22Rv1 (cell line): ENCODE measurements at regions not wholly inside any gene's neighbourhood (a gene's known extent, or its start where the extent isn't known, plus 50 kb on each side); places are given as distances from the start of the nearest gene placed in this dataset.
"Not testable (repeated sequence)": the region's sequence is repeated elsewhere in the genome, so short reads cannot be mapped to it uniquely, and the experiment has no call there.

Experiments
- H3K27ac ChIP-seq: fragments of 450-650 bp; 2 replicates; pipeline ENCODE4 v1.5.1; 2017
- CTCF ChIP-seq: fragments of 450-650 bp; IDR thresholded peaks from 2 replicates; pipeline ENCODE4 v1.5.1; 2017; ENCODE audit warnings: mild to moderate bottlenecking
- ZFX ChIP-seq: fragments of 450-650 bp; IDR thresholded peaks from 2 replicates; pipeline ENCODE4 v1.6.1; 2017; ENCODE audit warnings: antibody characterized with exemption, borderline replicate concordance

GRCh38 chr16:29230671-29231096, 175.8 kb downstream of the NPIPB11 start:
- TF ChIP-seq ZFX, result no peak
- no peak for TF ChIP-seq CTCF
- no peak overlapping the region for H3K27ac ChIP-seq

- not testable (repeated sequence) for H3K27ac ChIP-seq
Measured at GRCh38 chr16:29230006-29230668, 176.4 kb downstream of the NPIPB11 start.

- H3K27ac ChIP-seq, result not testable (repeated sequence)
Measured at GRCh38 chr16:29229616-29230005, 176.9 kb downstream of the NPIPB11 start.

- not testable (repeated sequence) for H3K27ac ChIP-seq
Measured at GRCh38 chr16:29228664-29229611, 177.6 kb downstream of the NPIPB11 start.

- H3K27ac ChIP-seq, result not testable (repeated sequence)
Measured at GRCh38 chr16:29227751-29228663, 178.5 kb downstream of the NPIPB11 start.

GRCh38 chr16:29226782-29227181, 179.7 kb downstream of the NPIPB11 start:
- no peak overlapping the region for H3K27ac ChIP-seq
- TF ChIP-seq CTCF, result no peak
- TF ChIP-seq ZFX, result no peak

More at GRCh38 chr16:29227751-29228663, 178.5 kb downstream of the NPIPB11 start:
- TF ChIP-seq CTCF, result peak; percentile 48

- H3K27ac ChIP-seq, result not testable (repeated sequence)
Measured at GRCh38 chr16:29224675-29225074, 181.8 kb downstream of the NPIPB11 start.

GRCh38 chr16:29222615-29223014, 183.9 kb downstream of the NPIPB11 start:
- not testable (repeated sequence) for H3K27ac ChIP-seq

- not testable (repeated sequence) for H3K27ac ChIP-seq
Measured at GRCh38 chr16:29222008-29222407, 184.5 kb downstream of the NPIPB11 start.

- not testable (repeated sequence) for H3K27ac ChIP-seq
Measured at GRCh38 chr16:29221281-29221955, 185.1 kb downstream of the NPIPB11 start.

GRCh38 chr16:29220647-29221191, 185.8 kb downstream of the NPIPB11 start:
- H3K27ac ChIP-seq, result not testable (repeated sequence)

GRCh38 chr16:29219966-29220646, 186.4 kb downstream of the NPIPB11 start:
- not testable (repeated sequence) for H3K27ac ChIP-seq

- not testable (repeated sequence) for H3K27ac ChIP-seq
Measured at GRCh38 chr16:29219562-29219961, 186.9 kb downstream of the NPIPB11 start.

- H3K27ac ChIP-seq, result not testable (repeated sequence)
Measured at GRCh38 chr16:29218649-29219048, 187.9 kb downstream of the NPIPB11 start.

GRCh38 chr16:29218171-29218570, 188.3 kb downstream of the NPIPB11 start:
- H3K27ac ChIP-seq, result not testable (repeated sequence)
